Sigmoid colon (tissue), 3 donors: ENCODE measurements at regions not wholly inside any gene's neighbourhood (a gene's known extent, or its start where the extent isn't known, plus 50 kb on each side); places are given as distances from the start of the nearest gene placed in this dataset.

ENCODE experiments used
- POLR2A ChIP-seq, 2 donors: fragments of 450-650 bp; IDR thresholded peaks; one replicate each; pipeline ENCODE4 v1.6.1; 2016; ENCODE audit warnings: antibody characterized with exemption in 2 of 2, mild to moderate bottlenecking in 2 of 2, moderate library complexity in 2 of 2
- TF ChIP-seq, protein P1 (sequence below), 4 experiments: fragments of 450-650 bp in 3 of 4; fragments of 200-600 bp in 1 of 4; IDR thresholded peaks; one replicate each; pipeline ENCODE4 v1.5.1; 2016 to 2019; ENCODE audit warnings: antibody characterized with exemption in 4 of 4, mild to moderate bottlenecking in 3 of 4, moderate library complexity in 2 of 4

DNA sequence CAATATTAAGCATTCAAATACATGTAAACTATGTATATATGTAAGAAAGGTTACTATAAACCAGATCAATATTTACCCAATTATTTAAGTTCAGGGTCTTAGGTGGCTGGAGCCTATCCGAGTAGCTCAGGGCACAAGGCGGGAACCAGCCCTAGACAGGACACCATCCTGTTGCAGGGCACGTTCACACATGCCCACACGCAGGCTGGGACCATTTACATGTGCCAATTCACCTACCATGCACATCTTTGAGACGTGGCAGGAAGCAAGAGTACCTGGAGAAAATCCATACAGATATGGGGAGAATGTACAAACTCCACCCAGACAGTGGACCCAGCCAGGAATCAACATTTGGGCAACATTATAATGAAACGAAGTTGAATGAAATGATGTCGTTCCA is 263.0 kb upstream of the E2F7 start:
- TF ChIP-seq, protein P1, sequence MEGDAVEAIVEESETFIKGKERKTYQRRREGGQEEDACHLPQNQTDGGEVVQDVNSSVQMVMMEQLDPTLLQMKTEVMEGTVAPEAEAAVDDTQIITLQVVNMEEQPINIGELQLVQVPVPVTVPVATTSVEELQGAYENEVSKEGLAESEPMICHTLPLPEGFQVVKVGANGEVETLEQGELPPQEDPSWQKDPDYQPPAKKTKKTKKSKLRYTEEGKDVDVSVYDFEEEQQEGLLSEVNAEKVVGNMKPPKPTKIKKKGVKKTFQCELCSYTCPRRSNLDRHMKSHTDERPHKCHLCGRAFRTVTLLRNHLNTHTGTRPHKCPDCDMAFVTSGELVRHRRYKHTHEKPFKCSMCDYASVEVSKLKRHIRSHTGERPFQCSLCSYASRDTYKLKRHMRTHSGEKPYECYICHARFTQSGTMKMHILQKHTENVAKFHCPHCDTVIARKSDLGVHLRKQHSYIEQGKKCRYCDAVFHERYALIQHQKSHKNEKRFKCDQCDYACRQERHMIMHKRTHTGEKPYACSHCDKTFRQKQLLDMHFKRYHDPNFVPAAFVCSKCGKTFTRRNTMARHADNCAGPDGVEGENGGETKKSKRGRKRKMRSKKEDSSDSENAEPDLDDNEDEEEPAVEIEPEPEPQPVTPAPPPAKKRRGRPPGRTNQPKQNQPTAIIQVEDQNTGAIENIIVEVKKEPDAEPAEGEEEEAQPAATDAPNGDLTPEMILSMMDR (IDR thresholded peaks at IDR 0.05): no peak
- TF ChIP-seq POLR2A (IDR thresholded peaks at IDR 0.05): no peak
